Ishikawa (cell line): ENCODE measurements at regions not wholly inside any gene's neighbourhood (a gene's known extent, or its start where the extent isn't known, plus 50 kb on each side); places are given as distances from the start of the nearest gene placed in this dataset.
A peak's percentile ranks its signal among the peaks of the same experiment; 100 is the strongest.

ENCODE experiments used
- CEBPB ChIP-seq: IDR thresholded peaks from 2 replicates; pipeline ENCODE4 v1.6.1; 2012
- CREB1 ChIP-seq: IDR thresholded peaks from 2 replicates; pipeline ENCODE4 v1.6.1; 2012; ENCODE audit warnings: low read depth
- EGR1 ChIP-seq: IDR thresholded peaks from 2 replicates; pipeline ENCODE4 v1.6.1; 2012
- EP300 ChIP-seq: IDR thresholded peaks from 2 replicates; pipeline ENCODE4 v1.6.1; 2012; ENCODE audit warnings: borderline replicate concordance
- FOXM1 ChIP-seq: IDR thresholded peaks from 2 replicates; pipeline ENCODE4 v1.6.1; 2012; ENCODE audit warnings: low read depth, borderline replicate concordance
- MAX ChIP-seq: IDR thresholded peaks from 2 replicates; pipeline ENCODE4 v1.6.1; 2012
- NFIC ChIP-seq: IDR thresholded peaks from 2 replicates; pipeline ENCODE4 v1.6.1; 2012
- RAD21 ChIP-seq: IDR thresholded peaks from 2 replicates; pipeline ENCODE4 v1.6.1; 2012; ENCODE audit warnings: low read depth
- REST ChIP-seq: IDR thresholded peaks from 2 replicates; pipeline ENCODE4 v1.6.1; 2012; ENCODE audit warnings: low read depth, mild to moderate bottlenecking
- TAF1 ChIP-seq: IDR thresholded peaks from 2 replicates; pipeline ENCODE4 v1.6.1; 2012; ENCODE audit warnings: low read depth, mild to moderate bottlenecking
- TCF12 ChIP-seq: IDR thresholded peaks from 2 replicates; pipeline ENCODE4 v1.6.1; 2012; ENCODE audit warnings: low read depth
- TEAD4 ChIP-seq: IDR thresholded peaks from 2 replicates; pipeline ENCODE4 v1.6.1; 2012
- USF1 ChIP-seq: IDR thresholded peaks from 2 replicates; pipeline ENCODE4 v1.6.1; 2012
- YY1 ChIP-seq: IDR thresholded peaks from 2 replicates; pipeline ENCODE4 v1.6.1; 2012; ENCODE audit warnings: low read depth
- ZBTB7A ChIP-seq: IDR thresholded peaks from 2 replicates; pipeline ENCODE4 v1.6.1; 2012; ENCODE audit warnings: low read depth

GRCh38 chr4:24722026-24722568, 73.3 kb upstream of the SOD3 start:
- TF ChIP-seq CEBPB (0 out of 2 replicates have a peak, but pooled peaks have one; percentile 21), YY1 (no peak)

- no peak for TF ChIP-seq USF1
- no peak for TF ChIP-seq YY1
- no peak for TF ChIP-seq MAX
- TF ChIP-seq TEAD4 = no peak
- no peak for TF ChIP-seq TAF1
- no peak for TF ChIP-seq ZBTB7A
- no peak for TF ChIP-seq RAD21
- TF ChIP-seq CEBPB = no peak
- no peak for TF ChIP-seq EP300
- TF ChIP-seq FOXM1 = no peak
Measured at GRCh38 chr4:24727390-24728224, 67.8 kb upstream of the SOD3 start.

GRCh38 chr4:24729119-24729730, 66.1 kb upstream of the SOD3 start:
- no peak for TF ChIP-seq CREB1
- TF ChIP-seq TEAD4 = no peak
- TF ChIP-seq ZBTB7A = no peak
- TF ChIP-seq EP300 = no peak
- no peak for TF ChIP-seq USF1
- no peak for TF ChIP-seq TCF12
- no peak for TF ChIP-seq FOXM1
- no peak for TF ChIP-seq EGR1
- no peak for TF ChIP-seq NFIC
- no peak for TF ChIP-seq RAD21
- no peak for TF ChIP-seq MAX
- no peak for TF ChIP-seq YY1
- no peak for TF ChIP-seq REST
- TF ChIP-seq TAF1 = no peak
- TF ChIP-seq CEBPB = no peak

GRCh38 chr4:24730256-24731001, 64.9 kb upstream of the SOD3 start:
- TF ChIP-seq EP300 = no peak
- TF ChIP-seq FOXM1 = no peak
- no peak for TF ChIP-seq RAD21
- no peak for TF ChIP-seq TEAD4
- no peak for TF ChIP-seq REST
- TF ChIP-seq CEBPB = no peak
- TF ChIP-seq ZBTB7A = no peak
- no peak for TF ChIP-seq MAX
- TF ChIP-seq CREB1 = no peak
- no peak for TF ChIP-seq YY1
- no peak for TF ChIP-seq USF1

GRCh38 chr4:24731448-24731847, 63.9 kb upstream of the SOD3 start:
- no peak for TF ChIP-seq YY1
- no peak for TF ChIP-seq CEBPB
- TF ChIP-seq TEAD4 = no peak
- TF ChIP-seq TAF1 = no peak
